ENCODE measurements at regions not wholly inside any gene's neighbourhood (a gene's known extent, or its start where the extent isn't known, plus 50 kb on each side); places are given as distances from the start of the nearest gene placed in this dataset.

GRCh38 chr17:27206447-27206846 is 87.5 kb upstream of the WSB1 start:
- TF ChIP-seq CTCF (conservative IDR thresholded peaks at IDR 0.05; ENCODE audit: low read depth, low read length) (peak; percentile 42), EZH2 (IDR thresholded peaks at IDR 0.05; ENCODE audit: low read length, unreplicated experiment) (no peak), EZH2phosphoT487 (IDR thresholded peaks at IDR 0.05; ENCODE audit: borderline replicate concordance, low read length) (no peak)
